Body of pancreas (tissue), 4 donors: ENCODE measurements at regions not wholly inside any gene's neighbourhood (a gene's known extent, or its start where the extent isn't known, plus 50 kb on each side); places are given as distances from the start of the nearest gene placed in this dataset.

Experiments
- ATAC-seq: fragments of 150-250 bp; one replicate; pipeline ENCODE4 v1.9.1; 2016
- DNase-seq, 4 donors: peaks; one replicate each; pipeline ENCODE4 v3.0.0-alpha.2; 2019
- H3K27ac ChIP-seq, 4 donors: fragments of 200-600 bp; sonication (generic); 1 replicate in 3 of 4; 2 replicates in 1 of 4; pipeline versions ENCODE4 v1.5.1 to v1.6.1; 2016 to 2019; ENCODE audit warnings: mild to moderate bottlenecking in 1 of 4, mixed read lengths in 1 of 4, moderate library complexity in 1 of 4
- H3K27me3 ChIP-seq, 2 donors: fragments of 200-600 bp; sonication (generic); one replicate each; pipeline ENCODE4 v1.6.0; 2016; ENCODE audit warnings: mild to moderate bottlenecking in 1 of 2
- H3K36me3 ChIP-seq, 2 donors: fragments of 200-600 bp; sonication (generic); replicated peaks in 1 of 2; 2 replicates each; pipeline ENCODE4 v1.5.1; 2016; ENCODE audit warnings: low read depth in 2 of 2; ENCODE audit not compliant: insufficient read depth in 1 of 2
- H3K4me1 ChIP-seq: fragments of 200-600 bp; sonication (generic); one replicate; pipeline ENCODE4 v1.6.0; 2016
- H3K4me3 ChIP-seq, 2 donors: fragments of 200-600 bp; sonication (generic); 1 replicate in 1 of 2; 2 replicates in 1 of 2; pipeline ENCODE4 v1.5.1; 2016 to 2019
- H3K9me3 ChIP-seq, 3 donors: fragments of 200-600 bp; sonication (generic); 1 replicate in 2 of 3; 2 replicates in 1 of 3; pipeline ENCODE4 v1.5.1; 2016
- CTCF ChIP-seq, 7 experiments: fragments of 450-650 bp in 4 of 7; fragments of 200-600 bp in 3 of 7; sonication (generic) in 3 of 7; IDR thresholded peaks; one replicate each; pipeline ENCODE4 v1.5.1; 2016 to 2019; ENCODE audit warnings: antibody characterized with exemption in 7 of 7
- POLR2A ChIP-seq, 3 donors: fragments of 450-650 bp; IDR thresholded peaks; one replicate each; pipeline ENCODE4 v1.6.1; 2016; ENCODE audit warnings: antibody characterized with exemption in 3 of 3, mild to moderate bottlenecking in 2 of 3
- WGBS, 2 donors: methylation state at CpG; one replicate each; pipeline ENCODE4 v1.1.5; 2017; 5-methylcytosine and 5-hydroxymethylcytosine counted together
- intact Hi-C: fragments of 100-400 bp; cut with DNase I; formaldehyde crosslinking; loops from one replicate; pipeline ENCODE4 v1.15.1; 2023

DNA sequence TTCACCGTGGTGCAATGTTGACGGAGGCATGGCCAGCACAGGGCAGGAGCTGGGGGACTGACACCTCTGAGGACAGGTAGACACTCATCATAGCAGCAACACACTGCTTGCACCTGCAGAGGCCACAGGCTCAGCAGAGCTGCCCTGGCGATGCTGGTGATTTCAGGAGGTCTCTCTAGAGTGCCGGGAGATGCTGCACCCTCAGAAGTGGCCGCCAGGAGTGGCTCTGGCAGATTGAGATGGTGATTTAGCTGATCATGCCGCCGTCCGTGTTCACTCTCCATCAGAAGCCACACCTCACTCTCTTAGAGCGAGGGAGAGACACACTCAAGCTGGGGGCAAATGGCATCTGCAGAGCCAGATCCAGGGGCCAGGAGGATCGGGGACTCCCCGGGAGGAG lies 244.6 kb upstream of the SGCG start:
- 57 to 59% methylated on average over 10 to 11 of the region's 11 CpGs for WGBS, 2 donors
- Histone ChIP-seq H3K4me1 (no peaks in the 10 kb centered on the region), H3K36me3 (no peaks in the 10 kb centered on the region), H3K27ac (no peak overlapping the region), H3K9me3 (no peaks in the 10 kb centered on the region), H3K4me3 (no peak overlapping the region), H3K27me3 (no peaks in the 10 kb centered on the region)
- TF ChIP-seq POLR2A (IDR thresholded peaks at IDR 0.05) (no peak), CTCF (IDR thresholded peaks at IDR 0.05) (no peak)
- ATAC-seq (no peak), DNase-seq (no peak)
- intact Hi-C loops, result no loop called here

GRCh38 chr13:22937241-22937640 lies 243.5 kb upstream of the SGCG start:
- TF ChIP-seq POLR2A (IDR thresholded peaks at IDR 0.05) (no peak), CTCF (IDR thresholded peaks at IDR 0.05) (no peak)
- no peak for ATAC-seq
- Histone ChIP-seq H3K4me3 (no peak overlapping the region), H3K4me1 (no peaks in the 10 kb centered on the region), H3K27me3 (no peaks in the 10 kb centered on the region), H3K27ac (no peak overlapping the region), H3K9me3 (no peaks in the 10 kb centered on the region), H3K36me3 (no peaks in the 10 kb centered on the region)
- 71 to 74% methylated on average over 13 of the region's 13 CpGs for WGBS, 2 donors
- no peak for DNase-seq
- intact Hi-C loops, result no loop called here

DNA sequence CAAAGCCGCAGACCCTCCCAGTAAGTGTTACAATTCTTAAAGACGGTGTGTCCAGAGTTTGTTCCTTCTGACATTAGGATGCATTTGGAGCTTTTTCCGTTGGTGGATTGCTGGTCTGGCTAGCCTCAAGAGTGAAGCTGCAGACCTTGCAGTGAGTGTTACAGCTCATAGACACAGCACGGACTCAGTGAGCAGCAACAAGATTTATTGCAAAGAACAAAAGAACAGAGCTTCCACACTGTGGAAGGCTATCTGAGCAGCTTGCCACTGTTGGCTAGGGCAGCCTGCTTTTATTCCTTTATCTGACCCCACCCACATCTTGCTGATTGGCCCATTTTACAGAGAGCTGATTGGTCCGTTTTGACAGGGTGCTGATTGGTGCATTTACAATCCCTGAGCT lies 242.8 kb upstream of the SGCG start:
- Histone ChIP-seq H3K9me3 (no peaks in the 10 kb centered on the region), H3K36me3 (no peaks in the 10 kb centered on the region), H3K27me3 (no peaks in the 10 kb centered on the region), H3K4me1 (no peaks in the 10 kb centered on the region), H3K27ac (no peak overlapping the region), H3K4me3 (no peak overlapping the region)
- TF ChIP-seq POLR2A (IDR thresholded peaks at IDR 0.05) (no peak), CTCF (IDR thresholded peaks at IDR 0.05) (no peak)
- no peak for DNase-seq
- ATAC-seq, result no peak
- WGBS, 2 donors, result 66 to 87% methylated on average over 5 of the region's 5 CpGs
- intact Hi-C loops, result no loop called here

GRCh38 chr13:22938576-22938975 lies 242.2 kb upstream of the SGCG start:
- H3K4me3 ChIP-seq, result no peak overlapping the region
- DNase-seq (no peak), ATAC-seq (no peak)
- H3K9me3 ChIP-seq, result no peaks in the 10 kb centered on the region
- no peaks in the 10 kb centered on the region for H3K27me3 ChIP-seq
- WGBS, 2 donors, result 83 to 94% methylated on average over 10 to 20 of the region's 22 CpGs
- H3K27ac ChIP-seq, result no peak overlapping the region
- no peak for TF ChIP-seq CTCF (IDR thresholded peaks at IDR 0.05)
- TF ChIP-seq POLR2A (IDR thresholded peaks at IDR 0.05), result no peak
- intact Hi-C loops, result no loop called here
- H3K36me3 ChIP-seq, result no peaks in the 10 kb centered on the region
- H3K4me1 ChIP-seq, result no peaks in the 10 kb centered on the region

GRCh38 chr13:22939157-22939556 lies 241.6 kb upstream of the SGCG start:
- intact Hi-C loops, result no loop called here
- no peaks in the 10 kb centered on the region for H3K4me1 ChIP-seq
- ATAC-seq, result no peak
- H3K36me3 ChIP-seq, result no peaks in the 10 kb centered on the region
- no peak for TF ChIP-seq CTCF (IDR thresholded peaks at IDR 0.05)
- TF ChIP-seq POLR2A (IDR thresholded peaks at IDR 0.05), result no peak
- no peak for DNase-seq
- WGBS, 2 donors, result 60 to 71% methylated on average over 1 to 3 of the region's 3 CpGs
- H3K4me3 ChIP-seq, result no peak overlapping the region
- no peaks in the 10 kb centered on the region for H3K27me3 ChIP-seq
- no peaks in the 10 kb centered on the region for H3K9me3 ChIP-seq
- no peak overlapping the region for H3K27ac ChIP-seq
